ENCODE measurements at regions not wholly inside any gene's neighbourhood (a gene's known extent, or its start where the extent isn't known, plus 50 kb on each side); places are given as distances from the start of the nearest gene placed in this dataset.

DNA sequence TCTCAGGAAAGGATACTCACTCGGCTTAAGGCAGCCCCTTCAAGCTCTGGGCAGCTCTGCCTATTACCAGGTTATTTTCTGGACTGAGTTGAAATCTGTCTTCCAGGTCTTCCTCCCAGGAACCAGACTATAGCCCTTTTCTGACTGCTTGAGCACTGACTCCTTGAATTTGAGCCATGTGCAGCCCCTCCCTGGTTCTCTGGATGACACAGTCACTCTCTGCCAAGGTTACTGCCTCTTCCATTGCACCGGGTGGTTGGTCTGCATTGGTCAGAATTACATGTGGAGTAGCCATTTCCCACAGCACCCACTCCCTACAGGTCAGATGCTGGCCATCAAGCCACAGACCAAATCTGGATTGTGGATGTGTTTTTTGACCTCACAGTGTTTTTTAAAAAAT lies 81.9 kb downstream of the KLF4 start:
- no peaks in the 10 kb centered on the region for H3K9me3 ChIP-seq (ENCODE audit: control insufficient read depth, low read length)
- no peak overlapping the region for H2BK5ac ChIP-seq (ENCODE audit: low read depth, low read length, poor library complexity, severe bottlenecking)
- H2AFZ ChIP-seq (ENCODE audit: low read depth, low read length) = no peak overlapping the region
- H2BK12ac ChIP-seq (ENCODE audit: low read length in 2 of 2) = no peak overlapping the region
- H3K4me1 ChIP-seq (ENCODE audit: control insufficient read depth, insufficient read depth, low read depth, low read length) = no peaks in the 10 kb centered on the region
- 82% methylated on average over 2 of the region's 2 CpGs for WGBS
- H2BK15ac ChIP-seq (ENCODE audit: low read depth, poor library complexity, severe bottlenecking) = no peak overlapping the region
- no peak overlapping the region for H3K23ac ChIP-seq (ENCODE audit: low read length in 2 of 2)
- H2BK120ac ChIP-seq (ENCODE audit: low read depth, low read length) = no peak overlapping the region
- no peaks in the 10 kb centered on the region for H3K79me1 ChIP-seq (replicated peaks; ENCODE audit: low read length, poor library complexity, severe bottlenecking)
- H2AK5ac ChIP-seq (ENCODE audit: low read length, severe bottlenecking) = no peak overlapping the region
- H3K27me3 ChIP-seq (ENCODE audit: control insufficient read depth in 1 of 2, insufficient read depth in 1 of 2, low read length in 2 of 2) = peaks cover 8 to 18% of the 10 kb centered on the region in 2 experiments
- H4K91ac ChIP-seq (ENCODE audit: low read length) = no peak overlapping the region
- H3K4me3 ChIP-seq (ENCODE audit: insufficient read depth in 1 of 2, low read depth in 1 of 2, low read length in 2 of 2) = no peak overlapping the region
- H3K14ac ChIP-seq (ENCODE audit: low read length in 2 of 2) = no peak overlapping the region
- no peak overlapping the region for H3K9ac ChIP-seq (ENCODE audit: low read length)
- H3K4ac ChIP-seq (ENCODE audit: low read depth in 1 of 2, low read length in 2 of 2) = no peak overlapping the region
- H3K27ac ChIP-seq (ENCODE audit: low read length, poor library complexity, severe bottlenecking) = no peak overlapping the region
- H4K8ac ChIP-seq (ENCODE audit: low read length) = no peak overlapping the region
- H3K18ac ChIP-seq (ENCODE audit: low read depth in 1 of 2, low read length in 2 of 2) = no peak overlapping the region
- no peak overlapping the region for H3K4me2 ChIP-seq (ENCODE audit: low read length, poor library complexity, severe bottlenecking)
- no peaks in the 10 kb centered on the region for H3K36me3 ChIP-seq (ENCODE audit: control insufficient read depth in 1 of 2, insufficient read depth in 2 of 2, low read depth in 1 of 2, low read length in 2 of 2)
- DNase-seq = no peak

DNA sequence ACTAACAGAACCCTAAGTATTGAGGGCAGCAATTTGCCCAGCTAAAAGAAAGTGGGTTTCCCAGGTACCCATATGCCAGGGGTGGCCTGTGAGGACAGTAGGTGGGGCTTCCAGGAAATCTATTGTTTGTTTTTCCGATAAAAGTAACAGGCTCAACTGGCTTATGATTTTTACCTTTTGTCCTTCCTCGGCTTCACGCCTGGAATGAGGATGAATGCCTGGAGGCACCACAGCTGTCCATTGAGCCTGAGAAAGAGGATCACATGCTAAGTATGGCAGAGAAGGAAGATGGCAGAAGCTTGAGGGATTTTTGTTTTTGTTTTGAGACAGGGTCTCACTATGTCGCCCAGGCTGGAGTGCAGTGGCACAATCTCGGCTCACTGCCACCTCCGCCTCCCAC lies 84.1 kb downstream of the KLF4 start:
- Histone ChIP-seq H2BK5ac (ENCODE audit: low read depth, low read length, poor library complexity, severe bottlenecking) (no peak overlapping the region), H3K9ac (ENCODE audit: low read length) (no peak overlapping the region), H3K4me1 (ENCODE audit: control insufficient read depth, insufficient read depth, low read depth, low read length) (no peaks in the 10 kb centered on the region), H2BK12ac (ENCODE audit: low read length in 2 of 2) (no peak overlapping the region), H3K36me3 (ENCODE audit: control insufficient read depth in 1 of 2, insufficient read depth in 2 of 2, low read depth in 1 of 2, low read length in 2 of 2) (no peaks in the 10 kb centered on the region), H3K9me3 (ENCODE audit: control insufficient read depth, low read length) (no peaks in the 10 kb centered on the region), H2BK120ac (ENCODE audit: low read depth, low read length) (no peak overlapping the region), H3K4me2 (ENCODE audit: low read length, poor library complexity, severe bottlenecking) (no peak overlapping the region), H2AK5ac (ENCODE audit: low read length, severe bottlenecking) (no peak overlapping the region), H3K79me1 (replicated peaks; ENCODE audit: low read length, poor library complexity, severe bottlenecking) (no peaks in the 10 kb centered on the region), H4K91ac (ENCODE audit: low read length) (no peak overlapping the region), H3K18ac (ENCODE audit: low read depth in 1 of 2, low read length in 2 of 2) (no peak overlapping the region), H2BK15ac (ENCODE audit: low read depth, poor library complexity, severe bottlenecking) (no peak overlapping the region), H3K14ac (ENCODE audit: low read length in 2 of 2) (no peak overlapping the region), H4K8ac (ENCODE audit: low read length) (no peak overlapping the region), H3K23ac (ENCODE audit: low read length in 2 of 2) (no peak overlapping the region), H3K4me3 (ENCODE audit: insufficient read depth in 1 of 2, low read depth in 1 of 2, low read length in 2 of 2) (no peak overlapping the region), H3K27ac (ENCODE audit: low read length, poor library complexity, severe bottlenecking) (no peak overlapping the region), H3K27me3 (ENCODE audit: control insufficient read depth in 1 of 2, insufficient read depth in 1 of 2, low read length in 2 of 2) (peaks cover 8 to 18% of the 10 kb centered on the region in 2 experiments), H3K4ac (ENCODE audit: low read depth in 1 of 2, low read length in 2 of 2) (no peak overlapping the region), H2AFZ (ENCODE audit: low read depth, low read length) (no peak overlapping the region)
- 96% methylated on average over 6 of the region's 6 CpGs for WGBS
- no peak for DNase-seq

DNA sequence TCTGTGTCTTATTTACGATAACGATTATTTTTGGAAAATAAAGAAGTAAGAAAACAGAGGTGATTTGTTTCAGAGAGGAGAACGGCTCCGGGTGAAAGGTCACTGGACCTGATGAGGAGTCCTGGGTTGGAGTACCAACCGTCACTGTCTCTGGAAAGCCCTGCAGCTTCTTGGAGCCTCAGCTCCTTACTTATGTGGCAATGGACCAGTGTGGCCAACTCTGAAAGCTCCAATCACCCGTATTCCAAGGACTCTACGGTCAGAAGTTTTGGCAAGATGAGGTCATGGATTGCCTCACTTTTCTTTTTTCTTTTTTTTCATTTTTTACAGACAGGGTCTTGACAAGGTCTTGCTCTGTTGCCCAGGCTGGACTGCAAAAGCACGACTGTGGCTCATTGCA lies 84.8 kb downstream of the KLF4 start:
- Histone ChIP-seq H3K4me2 (ENCODE audit: low read length, poor library complexity, severe bottlenecking) (no peak overlapping the region), H3K4me3 (ENCODE audit: insufficient read depth in 1 of 2, low read depth in 1 of 2, low read length in 2 of 2) (no peak overlapping the region), H3K23ac (ENCODE audit: low read length in 2 of 2) (no peak overlapping the region), H3K27ac (ENCODE audit: low read length, poor library complexity, severe bottlenecking) (no peak overlapping the region), H3K18ac (ENCODE audit: low read depth in 1 of 2, low read length in 2 of 2) (no peak overlapping the region), H3K27me3 (ENCODE audit: control insufficient read depth in 1 of 2, insufficient read depth in 1 of 2, low read length in 2 of 2) (peaks cover 8 to 18% of the 10 kb centered on the region in 2 experiments), H2BK120ac (ENCODE audit: low read depth, low read length) (no peak overlapping the region), H2BK15ac (ENCODE audit: low read depth, poor library complexity, severe bottlenecking) (no peak overlapping the region), H2BK12ac (ENCODE audit: low read length in 2 of 2) (no peak overlapping the region), H3K4ac (ENCODE audit: low read depth in 1 of 2, low read length in 2 of 2) (no peak overlapping the region), H4K8ac (ENCODE audit: low read length) (no peak overlapping the region), H2AFZ (ENCODE audit: low read depth, low read length) (no peak overlapping the region), H2BK5ac (ENCODE audit: low read depth, low read length, poor library complexity, severe bottlenecking) (no peak overlapping the region), H2AK5ac (ENCODE audit: low read length, severe bottlenecking) (no peak overlapping the region), H3K9me3 (ENCODE audit: control insufficient read depth, low read length) (no peaks in the 10 kb centered on the region), H3K14ac (ENCODE audit: low read length in 2 of 2) (no peak overlapping the region), H3K79me1 (replicated peaks; ENCODE audit: low read length, poor library complexity, severe bottlenecking) (no peaks in the 10 kb centered on the region), H3K9ac (ENCODE audit: low read length) (no peak overlapping the region), H3K36me3 (ENCODE audit: control insufficient read depth in 1 of 2, insufficient read depth in 2 of 2, low read depth in 1 of 2, low read length in 2 of 2) (no peaks in the 10 kb centered on the region), H3K4me1 (ENCODE audit: control insufficient read depth, insufficient read depth, low read depth, low read length) (no peaks in the 10 kb centered on the region), H4K91ac (ENCODE audit: low read length) (no peak overlapping the region)
- WGBS = 90% methylated on average over 8 of the region's 8 CpGs
- DNase-seq = no peak

DNA sequence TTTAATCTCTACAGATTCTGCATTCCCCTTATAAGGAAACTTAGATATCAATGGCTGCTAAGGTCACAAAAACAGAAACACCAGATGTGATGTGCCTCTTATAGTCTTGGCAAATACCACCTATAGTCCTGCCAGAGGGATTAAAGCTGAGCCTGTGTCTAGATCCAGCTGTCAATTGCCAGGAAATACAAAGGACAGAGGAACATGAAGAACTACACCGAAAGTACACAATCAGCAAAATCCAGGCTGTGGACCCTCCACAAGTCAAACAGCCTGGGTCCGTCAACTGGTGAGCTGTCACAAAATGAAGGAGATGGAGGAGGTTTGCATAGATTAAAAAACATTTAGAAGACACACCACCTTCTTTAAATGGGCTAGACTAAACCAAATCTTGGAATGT lies 85.4 kb downstream of the KLF4 start:
- H3K27ac ChIP-seq (ENCODE audit: low read length, poor library complexity, severe bottlenecking) = no peak overlapping the region
- no peaks in the 10 kb centered on the region for H3K79me1 ChIP-seq (replicated peaks; ENCODE audit: low read length, poor library complexity, severe bottlenecking)
- H3K9me3 ChIP-seq (ENCODE audit: control insufficient read depth, low read length) = no peaks in the 10 kb centered on the region
- H4K8ac ChIP-seq (ENCODE audit: low read length) = no peak overlapping the region
- no peak overlapping the region for H3K18ac ChIP-seq (ENCODE audit: low read depth in 1 of 2, low read length in 2 of 2)
- H2BK12ac ChIP-seq (ENCODE audit: low read length in 2 of 2) = no peak overlapping the region
- no peaks in the 10 kb centered on the region for H3K4me1 ChIP-seq (ENCODE audit: control insufficient read depth, insufficient read depth, low read depth, low read length)
- H3K4me3 ChIP-seq (ENCODE audit: insufficient read depth in 1 of 2, low read depth in 1 of 2, low read length in 2 of 2) = no peak overlapping the region
- H3K4me2 ChIP-seq (ENCODE audit: low read length, poor library complexity, severe bottlenecking) = no peak overlapping the region
- no peak overlapping the region for H3K9ac ChIP-seq (ENCODE audit: low read length)
- no peak overlapping the region for H4K91ac ChIP-seq (ENCODE audit: low read length)
- no peak overlapping the region for H3K4ac ChIP-seq (ENCODE audit: low read depth in 1 of 2, low read length in 2 of 2)
- H3K14ac ChIP-seq (ENCODE audit: low read length in 2 of 2) = no peak overlapping the region
- no peak for DNase-seq
- WGBS = no CpG with 5 or more reads among the region's 2 CpGs
- no peaks in the 10 kb centered on the region for H3K36me3 ChIP-seq (ENCODE audit: control insufficient read depth in 1 of 2, insufficient read depth in 2 of 2, low read depth in 1 of 2, low read length in 2 of 2)
- H2AK5ac ChIP-seq (ENCODE audit: low read length, severe bottlenecking) = no peak overlapping the region
- H2BK120ac ChIP-seq (ENCODE audit: low read depth, low read length) = no peak overlapping the region
- H2BK5ac ChIP-seq (ENCODE audit: low read depth, low read length, poor library complexity, severe bottlenecking) = no peak overlapping the region
- no peak overlapping the region for H2AFZ ChIP-seq (ENCODE audit: low read depth, low read length)
- no peak overlapping the region for H3K23ac ChIP-seq (ENCODE audit: low read length in 2 of 2)
- peaks cover 8 to 18% of the 10 kb centered on the region in 2 experiments for H3K27me3 ChIP-seq (ENCODE audit: control insufficient read depth in 1 of 2, insufficient read depth in 1 of 2, low read length in 2 of 2)
- no peak overlapping the region for H2BK15ac ChIP-seq (ENCODE audit: low read depth, poor library complexity, severe bottlenecking)

Measured in mesenchymal stem cell (in vitro differentiated cells and primary cell).